ENCODE measurements at regions not wholly inside any gene's neighbourhood (a gene's known extent, or its start where the extent isn't known, plus 50 kb on each side); places are given as distances from the start of the nearest gene placed in this dataset.

DNA sequence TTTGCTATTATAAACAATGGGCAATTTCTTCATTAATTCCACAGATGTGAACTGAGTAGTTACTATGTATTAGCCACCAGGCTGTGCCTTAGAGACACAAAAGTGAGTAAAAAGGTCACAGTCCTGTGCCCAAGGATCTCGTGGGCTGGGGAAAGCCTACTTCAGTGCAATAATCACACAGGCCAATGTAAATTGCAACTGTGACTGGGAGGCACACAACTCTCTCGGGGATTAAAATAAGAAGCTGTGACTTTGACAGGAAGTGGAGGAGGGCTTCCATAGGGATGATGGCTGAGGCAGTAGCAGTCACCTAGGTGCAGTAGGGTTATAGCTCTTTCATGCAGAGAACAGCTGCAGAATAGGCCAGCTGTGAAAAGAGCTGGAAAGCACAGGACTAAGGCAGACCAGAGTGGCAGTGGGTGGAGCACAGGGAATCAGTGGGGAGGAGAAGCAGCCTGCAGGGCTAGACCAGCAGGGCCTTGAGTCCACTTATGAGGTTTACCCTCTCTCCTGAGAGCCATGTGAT is 121.9 kb downstream of the MAB21L3 start:
- H3K9me3 ChIP-seq (replicated peaks; ENCODE audit: control insufficient read depth, insufficient read depth, low read depth, low read length), result no peaks in the 10 kb centered on the region
- WGBS (ENCODE audit: insufficient coverage, low coverage, missing lambda C conversion rate), result 0% methylated on average over 2 of the region's 2 CpGs
- H3K9me1 ChIP-seq (ENCODE audit: control insufficient read depth, insufficient read depth, low read length), result no peaks in the 10 kb centered on the region
- FAIRE-seq (no peak), ATAC-seq (no peak), DNase-seq (ENCODE audit: extremely low read depth in 1 of 4, low spot score in 3 of 4) (no peak)
- H3K4me3 ChIP-seq, result no peak overlapping the region
- POLR2A ChIA-PET, result interaction anchor here (0.5 to 0.8 kb wide), 2 partner anchors 1259 to 1852 kb away, joined by 3 to 4 read pairs; no protein-coding TSS in a partner anchor
- intact Hi-C loops (cut with micrococcal nuclease) (loop anchor here (10.0 kb wide), 1 partner anchor 262 kb away; no protein-coding TSS in a partner anchor), in situ Hi-C loops (cut with MboI) (no loop called here)
- no peak overlapping the region for H3K27ac ChIP-seq (ENCODE audit: extremely low read depth, low read depth, low read length)
- H3K27me3 ChIP-seq (ENCODE audit: control insufficient read depth in 2 of 2, insufficient read depth in 2 of 2, low read length in 2 of 2), result peaks cover 18 to 36% of the 10 kb centered on the region in 2 experiments
- H2AFZ ChIP-seq (ENCODE audit: low read depth, low read length), result no peak overlapping the region
- H4K20me1 ChIP-seq (replicated peaks; ENCODE audit: control insufficient read depth, insufficient read depth, low read length), result no peaks in the 10 kb centered on the region
- no peak overlapping the region for H3K9ac ChIP-seq (ENCODE audit: insufficient read depth in 1 of 2, low read depth in 2 of 2, low read length in 2 of 2)
- H3K36me3 ChIP-seq (ENCODE audit: control insufficient read depth, insufficient read depth, low read length), result no peaks in the 10 kb centered on the region
- no TSS peak for BruUV-seq (replicated peaks)
- no peaks in the 10 kb centered on the region for H3K79me2 ChIP-seq (ENCODE audit: control insufficient read depth, insufficient read depth, low read length)
- H3K4me1 ChIP-seq (replicated peaks in 1 of 2; ENCODE audit: control insufficient read depth in 2 of 2, insufficient read depth in 2 of 2, low read length in 2 of 2), result no peaks in the 10 kb centered on the region
- CTCF ChIA-PET (ENCODE audit: low intra/inter-chr PET ratio), result interaction anchor here (1.8 kb wide), 1 partner anchor 252 kb away, joined by 4 read pairs; no protein-coding TSS in a partner anchor
- no peak overlapping the region for H3K4me2 ChIP-seq (ENCODE audit: insufficient read depth, low read length)
- TF ChIP-seq ZNF445 (CRISPR knock-in tag; IDR thresholded peaks at IDR 0.05; ENCODE audit: low read depth), result no peak
- TF ChIP-seq RAD21 (CRISPR knock-in tag; conservative IDR thresholded peaks at IDR 0.05 in 1 of 2, IDR thresholded peaks at IDR 0.05 in 1 of 2), result 0 out of 4 replicates have a peak, but pooled peaks of 1 of the 2 experiments have one; percentile 8
- TF ChIP-seq, protein P1, sequence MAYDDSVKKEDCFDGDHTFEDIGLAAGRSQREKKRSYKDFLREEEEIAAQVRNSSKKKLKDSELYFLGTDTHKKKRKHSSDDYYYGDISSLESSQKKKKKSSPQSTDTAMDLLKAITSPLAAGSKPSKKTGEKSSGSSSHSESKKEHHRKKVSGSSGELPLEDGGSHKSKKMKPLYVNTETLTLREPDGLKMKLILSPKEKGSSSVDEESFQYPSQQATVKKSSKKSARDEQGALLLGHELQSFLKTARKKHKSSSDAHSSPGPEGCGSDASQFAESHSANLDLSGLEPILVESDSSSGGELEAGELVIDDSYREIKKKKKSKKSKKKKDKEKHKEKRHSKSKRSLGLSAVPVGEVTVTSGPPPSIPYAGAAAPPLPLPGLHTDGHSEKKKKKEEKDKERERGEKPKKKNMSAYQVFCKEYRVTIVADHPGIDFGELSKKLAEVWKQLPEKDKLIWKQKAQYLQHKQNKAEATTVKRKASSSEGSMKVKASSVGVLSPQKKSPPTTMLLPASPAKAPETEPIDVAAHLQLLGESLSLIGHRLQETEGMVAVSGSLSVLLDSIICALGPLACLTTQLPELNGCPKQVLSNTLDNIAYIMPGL (CRISPR knock-in tag; IDR thresholded peaks at IDR 0.05), result no peak
- no peak for TF ChIP-seq SIX5 (IDR thresholded peaks at IDR 0.05; ENCODE audit: borderline replicate concordance in 1 of 2, insufficient read depth in 1 of 2, low read depth in 1 of 2, low read length in 2 of 2)
- TF ChIP-seq POU5F1 (IDR thresholded peaks at IDR 0.05; ENCODE audit: borderline replicate concordance, low read depth, low read length, partially characterized antibody), result no peak
- TF ChIP-seq ETV1 (tag; conservative IDR thresholded peaks at IDR 0.05; ENCODE audit: low read depth), result no peak
- TF ChIP-seq, protein P2, sequence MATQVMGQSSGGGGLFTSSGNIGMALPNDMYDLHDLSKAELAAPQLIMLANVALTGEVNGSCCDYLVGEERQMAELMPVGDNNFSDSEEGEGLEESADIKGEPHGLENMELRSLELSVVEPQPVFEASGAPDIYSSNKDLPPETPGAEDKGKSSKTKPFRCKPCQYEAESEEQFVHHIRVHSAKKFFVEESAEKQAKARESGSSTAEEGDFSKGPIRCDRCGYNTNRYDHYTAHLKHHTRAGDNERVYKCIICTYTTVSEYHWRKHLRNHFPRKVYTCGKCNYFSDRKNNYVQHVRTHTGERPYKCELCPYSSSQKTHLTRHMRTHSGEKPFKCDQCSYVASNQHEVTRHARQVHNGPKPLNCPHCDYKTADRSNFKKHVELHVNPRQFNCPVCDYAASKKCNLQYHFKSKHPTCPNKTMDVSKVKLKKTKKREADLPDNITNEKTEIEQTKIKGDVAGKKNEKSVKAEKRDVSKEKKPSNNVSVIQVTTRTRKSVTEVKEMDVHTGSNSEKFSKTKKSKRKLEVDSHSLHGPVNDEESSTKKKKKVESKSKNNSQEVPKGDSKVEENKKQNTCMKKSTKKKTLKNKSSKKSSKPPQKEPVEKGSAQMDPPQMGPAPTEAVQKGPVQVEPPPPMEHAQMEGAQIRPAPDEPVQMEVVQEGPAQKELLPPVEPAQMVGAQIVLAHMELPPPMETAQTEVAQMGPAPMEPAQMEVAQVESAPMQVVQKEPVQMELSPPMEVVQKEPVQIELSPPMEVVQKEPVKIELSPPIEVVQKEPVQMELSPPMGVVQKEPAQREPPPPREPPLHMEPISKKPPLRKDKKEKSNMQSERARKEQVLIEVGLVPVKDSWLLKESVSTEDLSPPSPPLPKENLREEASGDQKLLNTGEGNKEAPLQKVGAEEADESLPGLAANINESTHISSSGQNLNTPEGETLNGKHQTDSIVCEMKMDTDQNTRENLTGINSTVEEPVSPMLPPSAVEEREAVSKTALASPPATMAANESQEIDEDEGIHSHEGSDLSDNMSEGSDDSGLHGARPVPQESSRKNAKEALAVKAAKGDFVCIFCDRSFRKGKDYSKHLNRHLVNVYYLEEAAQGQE (IDR thresholded peaks at IDR 0.05; ENCODE audit: borderline replicate concordance), result peak; percentile 6; the same call in 1 of the 2 replicates
- TF ChIP-seq, protein P2 (CRISPR knock-in tag; IDR thresholded peaks at IDR 0.05; ENCODE audit: low read depth), result no peak
- TF ChIP-seq, protein P3, sequence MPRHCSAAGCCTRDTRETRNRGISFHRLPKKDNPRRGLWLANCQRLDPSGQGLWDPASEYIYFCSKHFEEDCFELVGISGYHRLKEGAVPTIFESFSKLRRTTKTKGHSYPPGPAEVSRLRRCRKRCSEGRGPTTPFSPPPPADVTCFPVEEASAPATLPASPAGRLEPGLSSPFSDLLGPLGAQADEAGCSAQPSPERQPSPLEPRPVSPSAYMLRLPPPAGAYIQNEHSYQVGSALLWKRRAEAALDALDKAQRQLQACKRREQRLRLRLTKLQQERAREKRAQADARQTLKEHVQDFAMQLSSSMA (CRISPR knock-in tag; IDR thresholded peaks at IDR 0.05), result no peak
- TF ChIP-seq HLTF (IDR thresholded peaks at IDR 0.05), result no peak

Measured in K562 (cell line).